AG04449 (cell line): ENCODE measurements at regions not wholly inside any gene's neighbourhood (a gene's known extent, or its start where the extent isn't known, plus 50 kb on each side); places are given as distances from the start of the nearest gene placed in this dataset.

ENCODE experiments used
- CTCF ChIA-PET: fragments of 350-600 bp; formaldehyde crosslinking; extraction: SDS; loops from one replicate; lab custom pipeline; 2021; ENCODE audit warnings: antibody characterized with exemption; lab: Yijun Ruan, JAX
- POLR2A ChIA-PET: fragments of 400-600, 350-600 bp; formaldehyde crosslinking; extraction: SDS; loops from one replicate; lab custom pipeline; 2020; ENCODE audit warnings: antibody characterized with exemption, inconsistent platforms; lab: Yijun Ruan, JAX
- DNase-seq: peaks from one replicate; pipeline ENCODE4 v3.0.0-alpha.2; 2010; ENCODE audit warnings: low read depth, low spot score
- H3K4me3 ChIP-seq: 2 replicates; pipeline ENCODE4 v1.5.1; 2011; ENCODE audit warnings: low read depth, mild to moderate bottlenecking, control low read depth, low read length
- TF ChIP-seq, protein P1 (sequence below): IDR thresholded peaks from one replicate; pipeline ENCODE4 v1.5.1; 2011; ENCODE audit warnings: mild to moderate bottlenecking, moderate library complexity, low read length, control low read depth, inconsistent platforms; ENCODE audit not compliant: insufficient read depth; ENCODE audit errors: missing control alignments

DNA sequence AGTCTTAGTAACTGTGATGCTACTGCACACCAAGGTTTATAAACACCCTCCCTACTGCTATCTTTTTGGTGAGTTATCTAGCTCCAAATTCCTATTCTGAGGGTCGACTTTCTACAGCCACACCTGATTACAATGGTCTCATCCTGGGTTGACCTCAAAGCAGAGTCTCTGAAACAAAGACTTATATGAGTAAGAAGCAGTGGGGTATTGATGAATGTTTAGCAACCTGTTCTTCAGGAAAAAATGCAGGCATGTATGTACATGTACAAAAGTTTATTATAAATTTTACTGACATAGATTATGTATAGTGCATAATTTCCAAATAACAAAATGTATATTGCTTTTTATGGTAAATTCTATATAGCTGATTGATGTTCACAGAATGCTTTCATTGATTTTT is 51.6 kb upstream of the FMNL2 start:
- no peak for DNase-seq
- TF ChIP-seq, protein P1, sequence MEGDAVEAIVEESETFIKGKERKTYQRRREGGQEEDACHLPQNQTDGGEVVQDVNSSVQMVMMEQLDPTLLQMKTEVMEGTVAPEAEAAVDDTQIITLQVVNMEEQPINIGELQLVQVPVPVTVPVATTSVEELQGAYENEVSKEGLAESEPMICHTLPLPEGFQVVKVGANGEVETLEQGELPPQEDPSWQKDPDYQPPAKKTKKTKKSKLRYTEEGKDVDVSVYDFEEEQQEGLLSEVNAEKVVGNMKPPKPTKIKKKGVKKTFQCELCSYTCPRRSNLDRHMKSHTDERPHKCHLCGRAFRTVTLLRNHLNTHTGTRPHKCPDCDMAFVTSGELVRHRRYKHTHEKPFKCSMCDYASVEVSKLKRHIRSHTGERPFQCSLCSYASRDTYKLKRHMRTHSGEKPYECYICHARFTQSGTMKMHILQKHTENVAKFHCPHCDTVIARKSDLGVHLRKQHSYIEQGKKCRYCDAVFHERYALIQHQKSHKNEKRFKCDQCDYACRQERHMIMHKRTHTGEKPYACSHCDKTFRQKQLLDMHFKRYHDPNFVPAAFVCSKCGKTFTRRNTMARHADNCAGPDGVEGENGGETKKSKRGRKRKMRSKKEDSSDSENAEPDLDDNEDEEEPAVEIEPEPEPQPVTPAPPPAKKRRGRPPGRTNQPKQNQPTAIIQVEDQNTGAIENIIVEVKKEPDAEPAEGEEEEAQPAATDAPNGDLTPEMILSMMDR: no peak
- ChIA-PET POLR2A (interaction anchor here (1.0 kb wide), 1 partner anchor 16 kb away, joined by 3 read pairs; no protein-coding TSS in a partner anchor), CTCF (no interaction called here)
- H3K4me3 ChIP-seq: no peak overlapping the region

DNA sequence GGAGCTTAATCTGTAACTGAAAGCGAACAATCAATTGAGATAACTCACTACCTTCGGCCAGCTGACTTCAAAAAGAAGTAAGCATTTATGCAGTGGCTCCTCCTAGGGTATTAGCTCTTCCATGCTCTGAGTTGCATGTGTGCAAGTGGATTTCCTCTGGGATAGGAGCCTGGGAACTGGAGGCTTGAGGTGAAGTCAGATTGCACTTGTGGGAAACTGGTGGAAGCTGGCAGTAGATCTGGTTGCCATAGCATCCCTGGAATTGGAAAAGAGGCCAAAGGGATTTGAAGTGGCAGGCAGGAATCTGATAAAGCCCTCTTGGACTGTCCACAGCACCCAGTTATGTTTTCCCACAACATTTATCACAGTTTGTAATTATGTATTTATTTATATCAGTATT is 50.6 kb upstream of the FMNL2 start:
- DNase-seq: no peak
- CTCF ChIA-PET: no interaction called here
- TF ChIP-seq, protein P1: no peak
- POLR2A ChIA-PET: interaction anchor here (1.0 kb wide), 1 partner anchor 15 kb away, joined by 3 read pairs; no protein-coding TSS in a partner anchor
- H3K4me3 ChIP-seq: no peak overlapping the region
